Activated effector memory CD4-positive, alpha-beta T cell treated with anti-CD3 and anti-CD28 coated beads, Interleukin-2, amount 50 U/mL, for 16 hours (primary cell): ENCODE measurements at regions not wholly inside any gene's neighbourhood (a gene's known extent, or its start where the extent isn't known, plus 50 kb on each side); places are given as distances from the start of the nearest gene placed in this dataset.

Source experiments
- DNase-seq: peaks from one replicate; pipeline ENCODE4 v3.0.0-alpha.2; 2020

GRCh38 chr2:47264686-47265085 is 88.4 kb upstream of the CALM2 start:
- DNase-seq: no peak

GRCh38 chr2:47264143-47264542 is 87.8 kb upstream of the CALM2 start:
- DNase-seq: no peak

GRCh38 chr2:47262657-47263056 is 86.3 kb upstream of the CALM2 start:
- no peak for DNase-seq

GRCh38 chr2:47260971-47261370 is 84.7 kb upstream of the CALM2 start:
- no peak for DNase-seq

GRCh38 chr2:47259829-47260228 is 83.5 kb upstream of the CALM2 start:
- no peak for DNase-seq

GRCh38 chr2:47257946-47258348 is 81.6 kb upstream of the CALM2 start:
- no peak for DNase-seq

GRCh38 chr2:47256416-47257087 is 80.2 kb upstream of the CALM2 start:
- DNase-seq: no peak

- DNase-seq: no peak
Observed at GRCh38 chr2:47255794-47256193, 79.5 kb upstream of the CALM2 start.

GRCh38 chr2:47254464-47254863 is 78.2 kb upstream of the CALM2 start:
- no peak for DNase-seq

- no peak for DNase-seq
Observed at GRCh38 chr2:47253447-47253846, 77.1 kb upstream of the CALM2 start.

- DNase-seq: no peak
Observed at GRCh38 chr2:47251404-47251675, 75.0 kb upstream of the CALM2 start.

GRCh38 chr2:47250586-47251403 is 74.5 kb upstream of the CALM2 start:
- no peak for DNase-seq

GRCh38 chr2:47249931-47250330 is 73.6 kb upstream of the CALM2 start:
- DNase-seq: no peak

- DNase-seq: no peak
Observed at GRCh38 chr2:47249157-47249900, 73.0 kb upstream of the CALM2 start.

GRCh38 chr2:47243596-47244323 is 67.4 kb upstream of the CALM2 start:
- DNase-seq: no peak

- DNase-seq: no peak
Observed at GRCh38 chr2:47241715-47242114, 65.4 kb upstream of the CALM2 start.

- no peak for DNase-seq
Observed at GRCh38 chr2:47239119-47239969, 63.0 kb upstream of the CALM2 start.

- DNase-seq: no peak
Observed at GRCh38 chr2:47238638-47239037, 62.3 kb upstream of the CALM2 start.

- no peak for DNase-seq
Observed at GRCh38 chr2:47237375-47238334, 61.3 kb upstream of the CALM2 start.

- DNase-seq: no peak
Observed at GRCh38 chr2:47236503-47237215, 60.3 kb upstream of the CALM2 start.
